ENCODE measurements at regions not wholly inside any gene's neighbourhood (a gene's known extent, or its start where the extent isn't known, plus 50 kb on each side); places are given as distances from the start of the nearest gene placed in this dataset.

DNA sequence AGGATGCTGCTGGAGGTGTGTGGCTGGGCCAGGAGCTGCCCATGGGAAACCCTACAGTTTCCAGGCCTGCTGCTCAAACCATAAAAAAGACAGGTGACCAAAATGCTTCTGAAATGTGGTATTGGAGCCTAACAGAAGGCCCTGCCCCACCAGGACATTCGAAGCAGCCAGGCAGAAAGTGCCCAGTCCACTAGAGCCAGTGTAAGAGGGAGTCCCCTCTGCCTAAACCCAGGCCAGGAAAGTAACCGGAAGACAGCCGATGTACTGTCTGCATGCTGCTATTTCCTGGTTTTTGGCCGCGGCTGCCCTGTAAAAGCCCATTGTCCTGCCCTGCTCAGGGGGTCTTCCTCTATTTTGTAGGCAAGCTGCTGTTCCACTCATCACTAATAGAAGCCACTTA, 150.7 kb upstream of the IRX2 start:
- DNase-seq (ENCODE audit: low spot score) (no peak), ATAC-seq (ENCODE audit: low FRiP score) (no peak)
- TF ChIP-seq, protein P1, sequence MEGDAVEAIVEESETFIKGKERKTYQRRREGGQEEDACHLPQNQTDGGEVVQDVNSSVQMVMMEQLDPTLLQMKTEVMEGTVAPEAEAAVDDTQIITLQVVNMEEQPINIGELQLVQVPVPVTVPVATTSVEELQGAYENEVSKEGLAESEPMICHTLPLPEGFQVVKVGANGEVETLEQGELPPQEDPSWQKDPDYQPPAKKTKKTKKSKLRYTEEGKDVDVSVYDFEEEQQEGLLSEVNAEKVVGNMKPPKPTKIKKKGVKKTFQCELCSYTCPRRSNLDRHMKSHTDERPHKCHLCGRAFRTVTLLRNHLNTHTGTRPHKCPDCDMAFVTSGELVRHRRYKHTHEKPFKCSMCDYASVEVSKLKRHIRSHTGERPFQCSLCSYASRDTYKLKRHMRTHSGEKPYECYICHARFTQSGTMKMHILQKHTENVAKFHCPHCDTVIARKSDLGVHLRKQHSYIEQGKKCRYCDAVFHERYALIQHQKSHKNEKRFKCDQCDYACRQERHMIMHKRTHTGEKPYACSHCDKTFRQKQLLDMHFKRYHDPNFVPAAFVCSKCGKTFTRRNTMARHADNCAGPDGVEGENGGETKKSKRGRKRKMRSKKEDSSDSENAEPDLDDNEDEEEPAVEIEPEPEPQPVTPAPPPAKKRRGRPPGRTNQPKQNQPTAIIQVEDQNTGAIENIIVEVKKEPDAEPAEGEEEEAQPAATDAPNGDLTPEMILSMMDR (IDR thresholded peaks at IDR 0.05), result no peak

DNA sequence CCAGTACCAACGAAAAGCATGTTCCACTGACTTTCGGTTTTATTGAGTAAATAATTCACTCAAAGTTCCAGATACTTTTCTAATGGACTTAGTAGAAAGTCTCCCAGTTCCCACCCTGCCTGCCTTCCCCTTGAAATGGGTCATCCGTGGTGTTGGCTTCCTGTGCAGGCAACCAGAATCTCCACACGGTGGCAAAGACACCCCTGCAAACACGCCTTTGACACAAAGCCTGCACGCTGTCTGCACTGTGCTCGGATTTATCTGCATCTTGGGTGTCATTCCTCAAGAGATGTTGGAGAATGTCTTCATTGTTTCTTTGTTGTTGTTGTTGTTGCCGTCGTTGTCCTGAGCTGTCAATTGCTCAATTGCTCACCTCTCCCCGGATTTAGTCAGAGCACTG, 150.0 kb upstream of the IRX2 start:
- ATAC-seq (ENCODE audit: low FRiP score), result no peak
- no peak for DNase-seq (ENCODE audit: low spot score)
- TF ChIP-seq, protein P1 (IDR thresholded peaks at IDR 0.05), result no peak

DNA sequence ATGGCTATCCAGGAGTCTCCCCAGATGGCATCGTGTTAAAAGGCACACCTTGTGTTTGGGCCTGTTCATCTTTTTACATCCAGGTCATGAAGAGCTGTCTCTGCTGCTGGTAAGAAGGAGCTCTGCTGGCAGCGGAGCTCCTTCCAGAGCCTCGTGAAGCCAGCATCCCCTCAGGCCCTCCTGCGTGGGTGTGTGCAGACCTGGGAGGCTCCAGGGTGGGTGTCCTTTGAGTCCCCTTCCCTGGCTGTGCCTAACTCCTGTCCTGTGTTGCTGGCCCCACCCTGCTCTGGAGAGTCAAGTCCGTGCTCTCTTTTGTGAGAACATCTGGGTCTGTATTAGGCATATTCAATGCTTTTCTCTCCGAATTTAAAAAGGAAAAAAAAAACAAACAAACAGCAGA, 149.6 kb upstream of the IRX2 start:
- ATAC-seq (ENCODE audit: low FRiP score) (no peak), DNase-seq (ENCODE audit: low spot score) (no peak)
- TF ChIP-seq, protein P1 (IDR thresholded peaks at IDR 0.05), result no peak

DNA sequence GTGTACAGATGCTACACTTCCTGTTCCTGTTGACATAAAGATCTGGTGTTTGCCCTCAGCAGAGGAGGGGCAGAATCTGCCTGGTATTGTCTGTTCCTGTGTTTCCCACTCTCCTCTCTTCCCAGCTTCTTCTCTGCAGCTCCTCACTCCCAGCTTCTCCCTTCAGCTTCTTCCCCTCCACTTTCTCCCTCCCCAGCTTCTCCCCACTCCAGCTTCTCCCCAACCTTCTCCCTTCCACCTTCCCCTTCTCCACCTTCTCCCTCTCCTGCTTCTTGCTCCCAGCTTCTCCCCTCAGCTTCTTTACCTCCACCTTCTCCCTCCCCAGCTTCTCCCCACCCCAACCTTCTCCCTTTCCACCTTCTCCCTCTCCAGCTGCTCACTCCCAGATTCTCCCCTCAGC, 148.9 kb upstream of the IRX2 start:
- ATAC-seq (ENCODE audit: low FRiP score) (no peak), DNase-seq (ENCODE audit: low spot score) (no peak)
- TF ChIP-seq, protein P1 (IDR thresholded peaks at IDR 0.05), result no peak

DNA sequence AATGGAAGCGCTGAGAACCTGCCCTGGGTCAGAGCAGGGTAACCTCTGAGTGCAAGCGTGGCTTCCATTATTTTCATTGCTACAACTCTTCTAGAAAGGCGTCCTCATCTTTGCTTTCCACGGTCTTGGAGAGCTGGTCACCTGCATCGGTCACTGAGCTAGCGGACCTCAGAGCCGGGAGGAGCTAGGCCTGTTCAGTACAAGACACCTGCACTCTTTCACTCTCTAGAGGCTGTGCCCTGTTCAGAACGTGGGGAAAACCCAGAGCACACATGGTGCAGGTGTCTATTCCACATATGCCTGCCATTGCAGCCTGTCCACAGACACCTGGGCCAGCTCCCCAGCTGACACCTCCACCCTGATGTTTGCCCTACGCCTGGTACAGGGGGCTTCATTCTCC, 147.8 kb upstream of the IRX2 start:
- no peak for DNase-seq (ENCODE audit: low spot score)
- TF ChIP-seq, protein P1 (IDR thresholded peaks at IDR 0.05), result no peak
- no peak for ATAC-seq (ENCODE audit: low FRiP score)

DNA sequence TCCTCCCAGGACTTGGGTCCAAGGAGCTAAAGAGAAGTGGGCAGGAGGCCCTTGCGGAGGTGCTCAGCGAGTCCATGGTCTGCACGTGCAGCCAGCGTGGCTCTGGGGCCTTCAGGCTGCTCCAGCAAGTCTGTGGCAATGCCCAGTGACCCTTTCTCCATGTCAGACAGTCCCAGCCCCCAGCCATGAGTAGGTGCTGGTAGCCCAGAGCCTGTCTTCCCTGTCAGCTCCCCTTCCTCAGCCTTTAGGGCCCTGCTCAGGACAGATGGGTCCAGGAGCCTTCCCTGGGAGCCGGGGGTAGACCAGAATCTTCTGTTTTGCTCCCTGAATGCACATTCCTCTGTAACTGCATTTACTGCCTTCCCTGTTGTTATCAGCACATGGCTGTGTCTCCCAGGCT, 147.2 kb upstream of the IRX2 start:
- no peak for ATAC-seq (ENCODE audit: low FRiP score)
- TF ChIP-seq, protein P1 (IDR thresholded peaks at IDR 0.05), result no peak
- DNase-seq (ENCODE audit: low spot score), result no peak

DNA sequence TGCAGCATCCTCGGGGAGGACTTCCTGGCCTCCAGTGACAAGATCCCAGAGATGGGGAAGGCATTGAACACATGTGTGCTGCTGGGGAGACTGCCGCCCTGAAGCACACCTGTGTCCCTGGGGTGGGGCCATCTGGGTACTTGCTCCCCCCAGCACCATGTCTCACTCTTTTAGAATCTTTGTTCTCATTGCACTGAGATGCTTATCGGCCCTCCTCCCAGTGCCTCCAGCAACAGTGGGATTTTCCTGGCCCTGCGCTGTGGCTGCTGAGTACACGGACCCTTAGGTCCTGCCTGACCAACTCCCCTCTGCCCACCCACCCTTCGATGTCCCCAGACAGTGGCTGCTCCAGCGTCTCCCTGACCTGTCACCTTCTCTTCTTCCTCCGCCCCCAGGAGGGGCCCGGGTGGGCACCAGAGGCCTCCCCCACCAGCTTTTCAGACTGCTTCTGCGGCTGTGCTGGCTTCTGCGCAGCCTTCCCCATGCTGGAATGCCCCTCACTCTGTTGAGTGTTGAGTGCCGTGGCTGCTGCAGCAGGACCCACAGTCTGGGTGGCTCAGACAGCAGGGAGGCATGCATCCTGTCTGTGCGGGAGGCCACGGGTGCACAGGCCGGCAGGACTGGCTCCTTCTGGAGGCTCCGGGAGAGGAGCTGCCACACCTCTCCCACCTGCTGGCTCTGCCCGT, 145.9 kb upstream of the IRX2 start:
- TF ChIP-seq, protein P1 (IDR thresholded peaks at IDR 0.05), result no peak
- no peak for ATAC-seq (ENCODE audit: low FRiP score)
- no peak for DNase-seq (ENCODE audit: low spot score)
